Fibroblast of lung (primary cell): ENCODE measurements at regions not wholly inside any gene's neighbourhood (a gene's known extent, or its start where the extent isn't known, plus 50 kb on each side); places are given as distances from the start of the nearest gene placed in this dataset.
A peak's percentile ranks its signal among the peaks of the same experiment; 100 is the strongest.

Experiments used
- DNase-seq, 2 donors: peaks; one replicate each; pipeline versions ENCODE4 v3.0.0 to v3.0.0-alpha.2; 2010; ENCODE audit warnings: low read depth in 2 of 2
- H2AFZ ChIP-seq: 2 replicates; pipeline ENCODE4 v1.5.1; 2012; ENCODE audit warnings: low read length, control low read depth, inconsistent platforms
- H3K27ac ChIP-seq: 2 replicates; pipeline ENCODE4 v1.5.1; 2011; ENCODE audit warnings: low read length, control low read depth; ENCODE audit not compliant: insufficient read depth
- H3K27me3 ChIP-seq: 2 replicates; pipeline ENCODE4 v1.5.1; 2011; ENCODE audit warnings: mild to moderate bottlenecking, low read length; ENCODE audit not compliant: control insufficient read depth, insufficient read depth
- H3K36me3 ChIP-seq: 2 replicates; pipeline ENCODE4 v1.5.1; 2011; ENCODE audit warnings: low read length; ENCODE audit not compliant: control insufficient read depth, insufficient read depth
- H3K4me1 ChIP-seq: 2 replicates; pipeline ENCODE4 v1.5.1; 2011; ENCODE audit warnings: low read length; ENCODE audit not compliant: control insufficient read depth, insufficient read depth; ENCODE audit errors: extremely low read depth
- H3K4me2 ChIP-seq: 2 replicates; pipeline ENCODE4 v1.5.1; 2011; ENCODE audit warnings: low read length, control low read depth; ENCODE audit not compliant: insufficient read depth; ENCODE audit errors: extremely low read depth
- H3K4me3 ChIP-seq, 4 experiments: fragments of 200-600 bp in 1 of 4; sonication (generic) in 1 of 4; replicated peaks in 1 of 4; 2 replicates each; pipeline ENCODE4 v1.5.1; 2011 to 2016; ENCODE audit warnings: low read length in 4 of 4, low read depth in 3 of 4, mild to moderate bottlenecking in 3 of 4, control low read depth in 2 of 4, inconsistent platforms in 1 of 4, mixed read lengths in 1 of 4; ENCODE audit not compliant: insufficient read depth in 1 of 4; ENCODE audit errors: control extremely low read depth in 1 of 4
- H3K79me2 ChIP-seq: 2 replicates; pipeline ENCODE4 v1.5.1; 2012; ENCODE audit warnings: mild to moderate bottlenecking, low read length, inconsistent platforms; ENCODE audit not compliant: control insufficient read depth, insufficient read depth
- H3K9ac ChIP-seq: 2 replicates; pipeline ENCODE4 v1.5.1; 2011; ENCODE audit warnings: mild to moderate bottlenecking, low read length, control low read depth; ENCODE audit not compliant: insufficient read depth
- H3K9me3 ChIP-seq: 2 replicates; pipeline ENCODE4 v1.5.1; 2012; ENCODE audit warnings: low read depth, low read length; ENCODE audit not compliant: control insufficient read depth, insufficient read depth
- H4K20me1 ChIP-seq: 2 replicates; pipeline ENCODE4 v1.5.1; 2011; ENCODE audit warnings: low read length; ENCODE audit not compliant: control insufficient read depth, insufficient read depth; ENCODE audit errors: extremely low read depth
- EZH2 ChIP-seq: IDR thresholded peaks from 2 replicates; pipeline ENCODE4 v1.5.1; 2012; ENCODE audit warnings: low read length, control low read depth, mild to moderate bottlenecking; ENCODE audit errors: missing control alignments
- TF ChIP-seq, protein P1 (sequence below), 2 donors: IDR thresholded peaks in 1 of 2; conservative IDR thresholded peaks in 1 of 2; 1 replicate in 1 of 2; 2 replicates in 1 of 2; pipeline ENCODE4 v1.5.1; 2011 to 2012; ENCODE audit warnings: low read length in 2 of 2, control low read depth in 1 of 2, inconsistent platforms in 1 of 2, low read depth in 1 of 2, mild to moderate bottlenecking in 1 of 2

DNA sequence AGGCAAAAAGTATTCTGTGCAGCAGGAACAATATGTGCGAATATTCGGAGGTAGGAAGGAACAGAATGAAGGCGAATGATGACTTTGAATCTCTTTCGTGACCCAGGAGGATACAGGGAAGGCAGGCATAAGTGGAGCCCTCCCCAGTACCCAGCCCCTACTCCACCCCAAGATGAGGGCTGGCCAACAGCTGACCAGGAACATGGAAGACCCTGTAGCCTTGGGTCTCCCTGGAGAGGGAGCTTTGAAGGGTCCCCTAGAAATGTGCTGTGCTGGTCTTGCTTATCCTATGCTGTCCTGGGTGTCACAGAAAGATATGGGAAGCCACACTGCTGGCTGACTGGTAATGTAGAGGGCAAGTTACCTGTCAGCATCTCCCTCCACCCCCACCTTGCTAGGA is 113.7 kb upstream of the NCAM1 start:
- no peak for DNase-seq
- Histone ChIP-seq H3K4me3 (no peak overlapping the region), H3K9ac (no peak overlapping the region), H2AFZ (no peak overlapping the region), H3K4me2 (no peak overlapping the region), H3K36me3 (no peaks in the 10 kb centered on the region), H3K27me3 (no peaks in the 10 kb centered on the region), H4K20me1 (no peaks in the 10 kb centered on the region), H3K4me1 (no peaks in the 10 kb centered on the region), H3K9me3 (no peaks in the 10 kb centered on the region), H3K27ac (no peak overlapping the region), H3K79me2 (no peaks in the 10 kb centered on the region)
- TF ChIP-seq, protein P1, sequence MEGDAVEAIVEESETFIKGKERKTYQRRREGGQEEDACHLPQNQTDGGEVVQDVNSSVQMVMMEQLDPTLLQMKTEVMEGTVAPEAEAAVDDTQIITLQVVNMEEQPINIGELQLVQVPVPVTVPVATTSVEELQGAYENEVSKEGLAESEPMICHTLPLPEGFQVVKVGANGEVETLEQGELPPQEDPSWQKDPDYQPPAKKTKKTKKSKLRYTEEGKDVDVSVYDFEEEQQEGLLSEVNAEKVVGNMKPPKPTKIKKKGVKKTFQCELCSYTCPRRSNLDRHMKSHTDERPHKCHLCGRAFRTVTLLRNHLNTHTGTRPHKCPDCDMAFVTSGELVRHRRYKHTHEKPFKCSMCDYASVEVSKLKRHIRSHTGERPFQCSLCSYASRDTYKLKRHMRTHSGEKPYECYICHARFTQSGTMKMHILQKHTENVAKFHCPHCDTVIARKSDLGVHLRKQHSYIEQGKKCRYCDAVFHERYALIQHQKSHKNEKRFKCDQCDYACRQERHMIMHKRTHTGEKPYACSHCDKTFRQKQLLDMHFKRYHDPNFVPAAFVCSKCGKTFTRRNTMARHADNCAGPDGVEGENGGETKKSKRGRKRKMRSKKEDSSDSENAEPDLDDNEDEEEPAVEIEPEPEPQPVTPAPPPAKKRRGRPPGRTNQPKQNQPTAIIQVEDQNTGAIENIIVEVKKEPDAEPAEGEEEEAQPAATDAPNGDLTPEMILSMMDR (conservative IDR thresholded peaks at IDR 0.05 in 1 of 2, IDR thresholded peaks at IDR 0.05 in 1 of 2; ENCODE audit: low read depth in 1 of 2, low read length in 2 of 2): no peak
- TF ChIP-seq EZH2: no peak

DNA sequence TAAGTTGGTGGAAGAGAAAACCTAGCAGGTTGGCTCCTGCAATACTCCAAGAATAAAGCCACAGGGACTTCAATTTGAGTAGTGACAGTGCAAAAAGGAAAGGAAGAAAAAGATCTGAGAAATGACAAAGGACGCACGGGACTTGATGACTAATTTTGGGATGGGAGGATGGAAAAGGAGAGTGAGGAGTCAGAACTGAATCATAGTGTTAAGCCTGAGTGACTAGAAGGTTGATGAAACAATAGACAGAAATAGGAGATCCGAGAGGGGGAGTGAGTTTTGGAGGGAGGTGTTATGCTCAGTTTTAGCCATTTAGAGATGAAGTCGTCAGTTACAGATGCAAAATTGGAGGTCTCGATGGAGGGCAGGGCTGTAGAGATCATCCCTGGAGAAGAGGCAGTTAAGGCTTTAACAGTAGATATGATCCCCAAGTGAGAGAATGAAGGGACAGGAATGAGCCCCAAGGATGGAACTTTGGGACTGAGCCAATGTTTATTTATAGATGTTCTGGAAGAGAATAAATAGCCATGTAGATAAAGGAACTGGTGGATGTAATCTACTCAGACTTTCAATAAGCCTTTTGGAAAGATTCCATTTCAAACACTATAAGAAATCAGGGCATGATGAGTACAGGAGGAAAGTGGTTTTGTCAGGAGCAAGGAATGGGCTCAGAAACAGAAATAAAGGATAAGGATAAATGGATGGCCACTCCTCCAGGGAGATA is 108.9 kb upstream of the NCAM1 start:
- Histone ChIP-seq H2AFZ (no peak overlapping the region), H3K27ac (no peak overlapping the region), H3K4me1 (no peaks in the 10 kb centered on the region), H3K4me2 (no peak overlapping the region), H4K20me1 (no peaks in the 10 kb centered on the region), H3K79me2 (no peaks in the 10 kb centered on the region), H3K9me3 (no peaks in the 10 kb centered on the region), H3K4me3 (no peak overlapping the region), H3K36me3 (no peaks in the 10 kb centered on the region), H3K9ac (no peak overlapping the region), H3K27me3 (no peaks in the 10 kb centered on the region)
- peak; percentile 7 to 26 for DNase-seq
- TF ChIP-seq EZH2: no peak
- TF ChIP-seq, protein P1 (conservative IDR thresholded peaks at IDR 0.05 in 1 of 2, IDR thresholded peaks at IDR 0.05 in 1 of 2; ENCODE audit: low read depth in 1 of 2, low read length in 2 of 2): no peak

DNA sequence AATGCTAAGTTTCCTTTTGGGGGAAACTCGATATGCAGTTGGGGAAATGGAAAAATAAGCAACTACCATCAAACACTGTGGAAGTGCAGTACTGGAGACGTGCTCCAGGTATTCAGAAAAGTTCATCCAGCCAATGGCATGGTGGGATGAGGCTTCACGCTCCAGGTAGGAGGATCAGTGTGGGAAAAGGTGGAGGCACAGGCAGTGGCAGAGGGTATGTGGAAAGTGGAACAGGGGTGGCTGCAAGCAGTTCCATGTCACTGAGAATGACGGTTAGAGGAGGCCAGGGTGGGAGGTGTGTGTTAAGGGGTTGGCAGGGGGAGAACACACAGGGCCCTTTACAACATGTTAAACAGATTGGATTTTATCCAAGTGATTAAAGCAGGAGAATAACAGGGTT is 105.1 kb upstream of the NCAM1 start:
- Histone ChIP-seq H3K4me1 (no peaks in the 10 kb centered on the region), H3K9ac (no peak overlapping the region), H3K79me2 (no peaks in the 10 kb centered on the region), H3K4me2 (no peak overlapping the region), H2AFZ (no peak overlapping the region), H4K20me1 (no peaks in the 10 kb centered on the region), H3K27ac (no peak overlapping the region), H3K27me3 (no peaks in the 10 kb centered on the region), H3K36me3 (no peaks in the 10 kb centered on the region), H3K9me3 (no peaks in the 10 kb centered on the region), H3K4me3 (no peak overlapping the region)
- TF ChIP-seq EZH2: no peak
- TF ChIP-seq, protein P1 (conservative IDR thresholded peaks at IDR 0.05 in 1 of 2, IDR thresholded peaks at IDR 0.05 in 1 of 2; ENCODE audit: low read depth in 1 of 2, low read length in 2 of 2): no peak
- no peak for DNase-seq
